H1 (cell line): ENCODE measurements at regions not wholly inside any gene's neighbourhood (a gene's known extent, or its start where the extent isn't known, plus 50 kb on each side); places are given as distances from the start of the nearest gene placed in this dataset.
A peak's percentile ranks its signal among the peaks of the same experiment; 100 is the strongest.

Source experiments
- CTCF ChIA-PET: fragments of 300-600 bp; sonication (Branson Sonifier 250); formaldehyde crosslinking; loops from one replicate; lab custom pipeline; 2021; ENCODE audit not compliant: partially characterized antibody; lab: Charles Lee
- POLR2A ChIA-PET: fragments of 300-600 bp; sonication (Branson Sonifier 250); formaldehyde crosslinking; loops from one replicate; lab custom pipeline; 2021; ENCODE audit warnings: inconsistent platforms; ENCODE audit not compliant: partially characterized antibody; lab: Charles Lee
- DNase-seq, 2 experiments: peaks; one replicate each; pipeline versions ENCODE4 v3.0.0 to v3.0.0-alpha.2; 2010 to 2022; ENCODE audit warnings: low spot score in 2 of 2, low read depth in 1 of 2, mixed read lengths in 1 of 2
- FAIRE-seq: peaks from 2 replicates; lab custom pipeline; 2011; peaks lifted over from hg19 to GRCh38; lab: Jason Lieb, UNC
- H2AFZ ChIP-seq: 2 replicates; pipeline ENCODE4 v1.8.1; 2012; ENCODE audit warnings: low read length, inconsistent platforms
- H2AK5ac ChIP-seq: 2 replicates; pipeline ENCODE4 v1.6.1; 2013; ENCODE audit warnings: low read depth, low read length
- H2BK120ac ChIP-seq: replicated peaks from 2 replicates; pipeline ENCODE3; 2013; ENCODE audit warnings: low read depth, low read length, inconsistent platforms
- H2BK12ac ChIP-seq: 2 replicates; pipeline ENCODE4 v1.6.1; 2013; ENCODE audit warnings: low read depth, low read length
- H2BK15ac ChIP-seq: 2 replicates; pipeline ENCODE4 v1.6.1; 2013; ENCODE audit warnings: low read length
- H2BK20ac ChIP-seq: 2 replicates; pipeline ENCODE4 v1.6.1; 2013; ENCODE audit warnings: low read length
- H2BK5ac ChIP-seq: 2 replicates; pipeline ENCODE4 v1.6.1; 2013; ENCODE audit warnings: low read depth, low read length
- H3K14ac ChIP-seq: 2 replicates; pipeline ENCODE4 v1.6.1; 2013; ENCODE audit warnings: inconsistent platforms; ENCODE audit not compliant: insufficient read length
- H3K18ac ChIP-seq: 2 replicates; pipeline ENCODE4 v1.6.1; 2013; ENCODE audit warnings: low read length; ENCODE audit errors: extremely low read depth
- H3K23ac ChIP-seq: 2 replicates; pipeline ENCODE4 v1.6.1; 2013; ENCODE audit warnings: inconsistent platforms; ENCODE audit not compliant: insufficient read length
- H3K23me2 ChIP-seq: 2 replicates; pipeline ENCODE4 v1.6.1; 2013; ENCODE audit warnings: low read depth, low read length
- H3K27ac ChIP-seq: 2 replicates; pipeline ENCODE4 v1.6.1; 2011; ENCODE audit warnings: low read depth, low read length, inconsistent platforms
- H3K27me3 ChIP-seq, 4 experiments: replicated peaks in 1 of 4; 1 replicate in 1 of 4; 2 replicates in 3 of 4; pipeline versions ENCODE4 v1.6.1 to v1.8.1; 2011 to 2013; ENCODE audit warnings: low read length in 3 of 4, mild to moderate bottlenecking in 3 of 4, inconsistent platforms in 2 of 4, mixed read lengths in 2 of 4, moderate library complexity in 1 of 4; ENCODE audit not compliant: control insufficient read depth in 3 of 4, insufficient read depth in 3 of 4; ENCODE audit errors: extremely low read depth in 1 of 4
- H3K36me3 ChIP-seq, 4 experiments: 2 replicates each; pipeline versions ENCODE4 v1.6.1 to v1.8.1; 2011 to 2013; ENCODE audit warnings: mild to moderate bottlenecking in 4 of 4, low read length in 3 of 4, moderate library complexity in 2 of 4, control low read depth in 1 of 4, inconsistent platforms in 1 of 4; ENCODE audit not compliant: insufficient read depth in 4 of 4, control insufficient read depth in 2 of 4
- H3K4ac ChIP-seq: replicated peaks from 2 replicates; pipeline ENCODE3; 2013; ENCODE audit warnings: low read length, low read depth, mixed read lengths, inconsistent platforms; ENCODE audit not compliant: insufficient read length
- H3K4me1 ChIP-seq, 4 experiments: replicated peaks in 1 of 4; 1 replicate in 1 of 4; 2 replicates in 3 of 4; pipeline versions ENCODE4 v1.6.1 to v1.8.1; 2011 to 2013; ENCODE audit warnings: low read length in 3 of 4, inconsistent platforms in 2 of 4, mixed read lengths in 1 of 4; ENCODE audit not compliant: insufficient read depth in 4 of 4, control insufficient read depth in 3 of 4
- H3K4me2 ChIP-seq, 2 experiments: 2 replicates each; pipeline versions ENCODE4 v1.6.1 to v1.8.1; 2011 to 2013; ENCODE audit warnings: low read depth in 2 of 2, low read length in 2 of 2, control low read depth in 1 of 2, inconsistent platforms in 1 of 2, mild to moderate bottlenecking in 1 of 2; ENCODE audit not compliant: insufficient read depth in 1 of 2
- H3K4me3 ChIP-seq, 4 experiments: fragments of 200-600, 300-600 bp in 1 of 4; sonication (generic), shearing (Covaris generic), sonication (Bioruptor Twin) in 1 of 4; 2 replicates each; pipeline versions ENCODE4 v1.5.1 to v1.8.1; 2011 to 2016; ENCODE audit warnings: low read length in 4 of 4, low read depth in 3 of 4, control low read depth in 2 of 4, inconsistent platforms in 2 of 4, mild to moderate bottlenecking in 2 of 4, mixed read lengths in 1 of 4, moderate library complexity in 1 of 4; ENCODE audit not compliant: insufficient read depth in 2 of 4; ENCODE audit errors: extremely low read depth in 1 of 4
- H3K56ac ChIP-seq: replicated peaks from 2 replicates; pipeline ENCODE3; 2013; ENCODE audit warnings: low read depth, mild to moderate bottlenecking, mixed read lengths, low read length, inconsistent platforms; ENCODE audit not compliant: insufficient read length
- H3K79me1 ChIP-seq: 2 replicates; pipeline ENCODE4 v1.6.1; 2013; ENCODE audit warnings: low read depth, low read length, control low read depth
- H3K79me2 ChIP-seq, 2 experiments: 2 replicates each; pipeline versions ENCODE4 v1.6.1 to v1.8.1; 2012 to 2013; ENCODE audit warnings: low read length in 2 of 2, mild to moderate bottlenecking in 2 of 2, inconsistent platforms in 1 of 2; ENCODE audit not compliant: insufficient read depth in 2 of 2, control insufficient read depth in 1 of 2
- H3K9ac ChIP-seq, 4 experiments: replicated peaks in 1 of 4; 1 replicate in 1 of 4; 2 replicates in 3 of 4; pipeline versions ENCODE4 v1.6.1 to v1.8.1; 2011 to 2013; ENCODE audit warnings: low read depth in 3 of 4, low read length in 3 of 4, control low read depth in 2 of 4, mild to moderate bottlenecking in 2 of 4, moderate library complexity in 2 of 4, inconsistent platforms in 1 of 4; ENCODE audit errors: extremely low read depth in 1 of 4
- H3K9me3 ChIP-seq, 2 experiments: 2 replicates each; pipeline versions ENCODE4 v1.6.1 to v1.8.1; 2012 to 2013; ENCODE audit warnings: mild to moderate bottlenecking in 2 of 2, moderate library complexity in 2 of 2, control low read depth in 1 of 2, inconsistent platforms in 1 of 2, low read depth in 1 of 2, low read length in 1 of 2, mixed read lengths in 1 of 2; ENCODE audit not compliant: insufficient read depth in 2 of 2
- H4K20me1 ChIP-seq, 2 experiments: replicated peaks in 1 of 2; 2 replicates each; pipeline versions ENCODE3 to v1.8.1; 2011 to 2013; ENCODE audit warnings: inconsistent platforms in 2 of 2, low read length in 2 of 2, mild to moderate bottlenecking in 1 of 2; ENCODE audit not compliant: insufficient read depth in 2 of 2, control insufficient read depth in 1 of 2
- H4K5ac ChIP-seq: 2 replicates; pipeline ENCODE4 v1.6.1; 2013; ENCODE audit warnings: low read length, low read depth, mixed read lengths, inconsistent platforms; ENCODE audit not compliant: insufficient read length
- H4K8ac ChIP-seq: 2 replicates; pipeline ENCODE4 v1.8.0; 2013; ENCODE audit warnings: mild to moderate bottlenecking, moderate library complexity, low read length, inconsistent platforms; ENCODE audit not compliant: insufficient read depth; ENCODE audit errors: extremely low read depth
- H4K91ac ChIP-seq: replicated peaks from 2 replicates; pipeline ENCODE3; 2013; ENCODE audit warnings: low read length, mixed read lengths, inconsistent platforms; ENCODE audit not compliant: insufficient read length
- JUN ChIP-seq: IDR thresholded peaks from 2 replicates; pipeline ENCODE4 v1.6.1; 2011; ENCODE audit warnings: low read depth, mild to moderate bottlenecking, improper control_type of control experiment, low read length
- RAD21 ChIP-seq, 2 experiments: IDR thresholded peaks in 1 of 2; conservative IDR thresholded peaks in 1 of 2; 2 replicates each; pipeline ENCODE4 v1.6.1; 2011; ENCODE audit warnings: low read depth in 2 of 2, low read length in 2 of 2, improper control_type of control experiment in 1 of 2, inconsistent platforms in 1 of 2, mild to moderate bottlenecking in 1 of 2, moderate library complexity in 1 of 2
- TF ChIP-seq, protein P1 (sequence below), 3 experiments: IDR thresholded peaks; 1 replicate in 2 of 3; 2 replicates in 1 of 3; pipeline versions ENCODE4 v1.5.1 to v1.6.1; 2011; ENCODE audit warnings: low read length in 3 of 3, mild to moderate bottlenecking in 3 of 3, inconsistent platforms in 2 of 3, low read depth in 1 of 3, moderate library complexity in 1 of 3; ENCODE audit not compliant: insufficient read depth in 1 of 3; ENCODE audit errors: control extremely low read depth in 1 of 3

DNA sequence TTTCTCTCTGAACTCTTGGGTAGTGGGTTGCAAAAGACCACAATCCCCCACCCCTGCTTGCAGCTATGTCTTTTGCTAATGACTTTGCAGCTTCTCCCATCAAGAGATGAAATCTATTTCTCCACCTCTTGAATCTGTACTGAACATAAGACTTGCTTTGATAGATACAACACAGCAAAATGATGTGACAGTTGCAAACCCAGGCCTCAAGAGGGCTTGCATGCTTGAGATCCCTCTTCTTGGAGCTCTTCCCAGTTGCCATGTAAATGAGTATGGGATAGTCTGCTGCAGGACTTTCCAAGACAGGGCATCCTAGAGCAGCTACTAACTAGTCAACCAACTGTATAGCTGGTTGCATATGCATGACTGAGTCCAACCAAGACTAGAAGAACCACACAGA is 783.6 kb downstream of the PDCD6IP start:
- no peak overlapping the region for H2BK120ac ChIP-seq
- no peak overlapping the region for H3K4ac ChIP-seq
- H3K4me1 ChIP-seq, result no peaks in the 10 kb centered on the region
- DNase-seq, result no peak
- H3K4me3 ChIP-seq, result no peak overlapping the region
- no peak overlapping the region for H2BK5ac ChIP-seq
- no peak overlapping the region for H4K91ac ChIP-seq
- H3K27ac ChIP-seq, result no peak overlapping the region
- no peak overlapping the region for H2AK5ac ChIP-seq
- no peaks in the 10 kb centered on the region for H3K79me2 ChIP-seq
- no peak overlapping the region for H3K9ac ChIP-seq
- no peak for FAIRE-seq
- TF ChIP-seq JUN (no peak), RAD21 (IDR thresholded peaks at IDR 0.05 in 1 of 2, conservative IDR thresholded peaks at IDR 0.05 in 1 of 2; ENCODE audit: low read depth in 2 of 2, low read length in 2 of 2) (peak; percentile 29 to 33)
- TF ChIP-seq, protein P1, sequence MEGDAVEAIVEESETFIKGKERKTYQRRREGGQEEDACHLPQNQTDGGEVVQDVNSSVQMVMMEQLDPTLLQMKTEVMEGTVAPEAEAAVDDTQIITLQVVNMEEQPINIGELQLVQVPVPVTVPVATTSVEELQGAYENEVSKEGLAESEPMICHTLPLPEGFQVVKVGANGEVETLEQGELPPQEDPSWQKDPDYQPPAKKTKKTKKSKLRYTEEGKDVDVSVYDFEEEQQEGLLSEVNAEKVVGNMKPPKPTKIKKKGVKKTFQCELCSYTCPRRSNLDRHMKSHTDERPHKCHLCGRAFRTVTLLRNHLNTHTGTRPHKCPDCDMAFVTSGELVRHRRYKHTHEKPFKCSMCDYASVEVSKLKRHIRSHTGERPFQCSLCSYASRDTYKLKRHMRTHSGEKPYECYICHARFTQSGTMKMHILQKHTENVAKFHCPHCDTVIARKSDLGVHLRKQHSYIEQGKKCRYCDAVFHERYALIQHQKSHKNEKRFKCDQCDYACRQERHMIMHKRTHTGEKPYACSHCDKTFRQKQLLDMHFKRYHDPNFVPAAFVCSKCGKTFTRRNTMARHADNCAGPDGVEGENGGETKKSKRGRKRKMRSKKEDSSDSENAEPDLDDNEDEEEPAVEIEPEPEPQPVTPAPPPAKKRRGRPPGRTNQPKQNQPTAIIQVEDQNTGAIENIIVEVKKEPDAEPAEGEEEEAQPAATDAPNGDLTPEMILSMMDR (IDR thresholded peaks at IDR 0.05; ENCODE audit: control extremely low read depth in 1 of 3, insufficient read depth in 1 of 3, low read depth in 1 of 3, low read length in 3 of 3), result peak in 1 of 3 experiments; percentile 26; a peak in 1 of 4 replicates
- no peaks in the 10 kb centered on the region for H3K23me2 ChIP-seq
- H4K8ac ChIP-seq, result no peak overlapping the region
- no peak overlapping the region for H3K14ac ChIP-seq
- no peak overlapping the region for H3K4me2 ChIP-seq
- H4K20me1 ChIP-seq, result no peaks in the 10 kb centered on the region
- ChIA-PET CTCF (interaction anchor here (0.8 to 2.5 kb wide), 4 partner anchors 9 to 698 kb away, joined by 3 to 8 read pairs (median 5); no protein-coding TSS in a partner anchor), POLR2A (no interaction called here)
- no peak overlapping the region for H2BK15ac ChIP-seq
- peaks cover 0 to 9% of the 10 kb centered on the region in 2 experiments; a peak in 1 of 4 replicates for H3K9me3 ChIP-seq
- H3K27me3 ChIP-seq, result peaks cover 0 to 1% (median 0%) of the 10 kb centered on the region in 4 experiments; a peak in 1 of 7 replicates
- no peak overlapping the region for H4K5ac ChIP-seq
- H3K79me1 ChIP-seq, result no peaks in the 10 kb centered on the region
- no peak overlapping the region for H2BK12ac ChIP-seq
- H3K23ac ChIP-seq, result no peak overlapping the region
- no peak overlapping the region for H3K56ac ChIP-seq
- no peak overlapping the region for H2AFZ ChIP-seq
- H3K36me3 ChIP-seq, result no peaks in the 10 kb centered on the region; a peak in 1 of 8 replicates
- H3K18ac ChIP-seq, result no peak overlapping the region
- H2BK20ac ChIP-seq, result no peak overlapping the region
